ENCODE measurements at regions not wholly inside any gene's neighbourhood (a gene's known extent, or its start where the extent isn't known, plus 50 kb on each side); places are given as distances from the start of the nearest gene placed in this dataset.

- H3K9me2 ChIP-seq (ENCODE audit: insufficient read depth, low read length), result no peaks in the 10 kb centered on the region
- no peaks in the 10 kb centered on the region for H3K79me2 ChIP-seq (ENCODE audit: insufficient read depth, low read depth, low read length)
- H2AFZ ChIP-seq (ENCODE audit: low read length), result no peak overlapping the region
- ChIA-PET CTCF (ENCODE audit: unreplicated experiment) (no interaction called here), POLR2A (interaction anchor here (0.6 to 1.6 kb wide), 3 partner anchors 63 to 333 kb away, joined by 3 to 5 read pairs (median 3); no protein-coding TSS in a partner anchor)
- H3K27ac ChIP-seq (ENCODE audit: low read depth, low read length, poor library complexity, severe bottlenecking), result no peak overlapping the region
- no peak overlapping the region for H3K4me3 ChIP-seq (ENCODE audit: low read depth, low read length, poor library complexity, severe bottlenecking)
- H3K4me1 ChIP-seq (ENCODE audit: insufficient read depth, low read length, poor library complexity, severe bottlenecking), result peaks cover 3% of the 10 kb centered on the region
- no peak overlapping the region for H3K4me2 ChIP-seq (ENCODE audit: low read length)
- no TSS peak for BruUV-seq (replicated peaks)
- TF ChIP-seq, protein P1, sequence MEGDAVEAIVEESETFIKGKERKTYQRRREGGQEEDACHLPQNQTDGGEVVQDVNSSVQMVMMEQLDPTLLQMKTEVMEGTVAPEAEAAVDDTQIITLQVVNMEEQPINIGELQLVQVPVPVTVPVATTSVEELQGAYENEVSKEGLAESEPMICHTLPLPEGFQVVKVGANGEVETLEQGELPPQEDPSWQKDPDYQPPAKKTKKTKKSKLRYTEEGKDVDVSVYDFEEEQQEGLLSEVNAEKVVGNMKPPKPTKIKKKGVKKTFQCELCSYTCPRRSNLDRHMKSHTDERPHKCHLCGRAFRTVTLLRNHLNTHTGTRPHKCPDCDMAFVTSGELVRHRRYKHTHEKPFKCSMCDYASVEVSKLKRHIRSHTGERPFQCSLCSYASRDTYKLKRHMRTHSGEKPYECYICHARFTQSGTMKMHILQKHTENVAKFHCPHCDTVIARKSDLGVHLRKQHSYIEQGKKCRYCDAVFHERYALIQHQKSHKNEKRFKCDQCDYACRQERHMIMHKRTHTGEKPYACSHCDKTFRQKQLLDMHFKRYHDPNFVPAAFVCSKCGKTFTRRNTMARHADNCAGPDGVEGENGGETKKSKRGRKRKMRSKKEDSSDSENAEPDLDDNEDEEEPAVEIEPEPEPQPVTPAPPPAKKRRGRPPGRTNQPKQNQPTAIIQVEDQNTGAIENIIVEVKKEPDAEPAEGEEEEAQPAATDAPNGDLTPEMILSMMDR (conservative IDR thresholded peaks at IDR 0.05; ENCODE audit: low read length), result no peak
- H4K20me1 ChIP-seq (ENCODE audit: insufficient read depth, low read length), result no peaks in the 10 kb centered on the region
- H3K9me3 ChIP-seq (ENCODE audit: low read length), result no peaks in the 10 kb centered on the region
- no peaks in the 10 kb centered on the region for H3K36me3 ChIP-seq (ENCODE audit: insufficient read depth, low read length)
- intact Hi-C loops (cut with micrococcal nuclease; ENCODE audit: unreplicated experiment), result no loop called here
- no peak for DNase-seq (ENCODE audit: low spot score)
Measured at GRCh38 chr1:101141376-101141775, 95.4 kb upstream of the S1PR1 start.

GRCh38 chr1:101139821-101140718 is 96.7 kb upstream of the S1PR1 start:
- Histone ChIP-seq H2AFZ (ENCODE audit: low read length) (no peak overlapping the region), H3K9me3 (ENCODE audit: low read length) (no peaks in the 10 kb centered on the region), H3K4me3 (ENCODE audit: low read depth, low read length, poor library complexity, severe bottlenecking) (no peak overlapping the region), H3K9me2 (ENCODE audit: insufficient read depth, low read length) (no peaks in the 10 kb centered on the region), H3K79me2 (ENCODE audit: insufficient read depth, low read depth, low read length) (no peaks in the 10 kb centered on the region), H3K4me2 (ENCODE audit: low read length) (no peak overlapping the region), H4K20me1 (ENCODE audit: insufficient read depth, low read length) (no peaks in the 10 kb centered on the region), H3K4me1 (ENCODE audit: insufficient read depth, low read length, poor library complexity, severe bottlenecking) (peaks cover 3% of the 10 kb centered on the region), H3K27ac (ENCODE audit: low read depth, low read length, poor library complexity, severe bottlenecking) (no peak overlapping the region), H3K36me3 (ENCODE audit: insufficient read depth, low read length) (no peaks in the 10 kb centered on the region)
- ChIA-PET POLR2A (interaction anchor here (0.5 to 1.6 kb wide), 2 partner anchors 64 to 98 kb away, joined by 3 to 4 read pairs; no protein-coding TSS in a partner anchor), CTCF (ENCODE audit: unreplicated experiment) (no interaction called here)
- BruUV-seq (replicated peaks), result no TSS peak
- intact Hi-C loops (cut with micrococcal nuclease; ENCODE audit: unreplicated experiment), result loop anchor here (5.0 kb wide), 1 partner anchor 97 kb away; the partner anchor contains the start of gene S1PR1
- DNase-seq (ENCODE audit: low spot score), result no peak
- TF ChIP-seq, protein P1 (conservative IDR thresholded peaks at IDR 0.05; ENCODE audit: low read length), result no peak
- TF ChIP-seq EZH2phosphoT487 (IDR thresholded peaks at IDR 0.05; ENCODE audit: borderline replicate concordance, low read depth, low read length), result no peak

DNA sequence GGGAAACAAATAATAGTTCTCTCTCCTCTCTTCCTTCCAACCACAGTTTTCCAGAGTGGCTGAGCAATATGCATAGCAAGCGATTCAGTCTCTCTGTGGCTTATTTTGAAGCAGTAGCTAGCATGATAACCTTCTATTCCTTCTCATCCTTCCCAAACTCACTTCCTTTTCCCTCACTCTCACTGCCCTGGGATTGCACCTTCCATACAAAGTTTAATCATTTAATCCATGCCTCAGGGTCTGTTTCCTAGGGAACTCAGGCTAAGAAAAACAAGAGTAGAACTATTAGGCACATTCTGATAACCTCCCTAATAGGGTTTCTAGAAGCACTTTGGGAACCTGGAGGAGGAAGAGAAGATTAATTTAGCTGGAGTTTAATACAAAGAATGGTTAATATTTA is 97.7 kb upstream of the S1PR1 start:
- H3K79me2 ChIP-seq (ENCODE audit: insufficient read depth, low read depth, low read length), result no peaks in the 10 kb centered on the region
- no peak overlapping the region for H3K27ac ChIP-seq (ENCODE audit: low read depth, low read length, poor library complexity, severe bottlenecking)
- DNase-seq (ENCODE audit: low spot score), result no peak
- no peak overlapping the region for H3K4me2 ChIP-seq (ENCODE audit: low read length)
- H3K4me3 ChIP-seq (ENCODE audit: low read depth, low read length, poor library complexity, severe bottlenecking), result no peak overlapping the region
- no peaks in the 10 kb centered on the region for H3K9me3 ChIP-seq (ENCODE audit: low read length)
- intact Hi-C loops (cut with micrococcal nuclease; ENCODE audit: unreplicated experiment), result loop anchor here (5.0 kb wide), 1 partner anchor 98 kb away; the partner anchor contains the start of gene S1PR1
- no peaks in the 10 kb centered on the region for H3K9me2 ChIP-seq (ENCODE audit: insufficient read depth, low read length)
- H3K4me1 ChIP-seq (ENCODE audit: insufficient read depth, low read length, poor library complexity, severe bottlenecking), result peaks cover 3% of the 10 kb centered on the region
- H4K20me1 ChIP-seq (ENCODE audit: insufficient read depth, low read length), result no peaks in the 10 kb centered on the region
- no peak for TF ChIP-seq EZH2phosphoT487 (IDR thresholded peaks at IDR 0.05; ENCODE audit: borderline replicate concordance, low read depth, low read length)
- TF ChIP-seq, protein P1 (conservative IDR thresholded peaks at IDR 0.05; ENCODE audit: low read length), result no peak
- BruUV-seq (replicated peaks), result no TSS peak
- no peaks in the 10 kb centered on the region for H3K36me3 ChIP-seq (ENCODE audit: insufficient read depth, low read length)
- POLR2A ChIA-PET, result interaction anchor here (0.5 to 0.9 kb wide), 2 partner anchors 12 to 99 kb away, joined by 3 to 4 read pairs; no protein-coding TSS in a partner anchor
- no peak overlapping the region for H2AFZ ChIP-seq (ENCODE audit: low read length)
- CTCF ChIA-PET (ENCODE audit: unreplicated experiment), result interaction anchor here (0.6 kb wide), 1 partner anchor 757 kb away, joined by 4 read pairs; no protein-coding TSS in a partner anchor
